Activated CD4-positive, alpha-beta T cell treated with anti-CD3 and anti-CD28 coated beads for 24 hours (primary cell): ENCODE measurements at regions not wholly inside any gene's neighbourhood (a gene's known extent, or its start where the extent isn't known, plus 50 kb on each side); places are given as distances from the start of the nearest gene placed in this dataset.
"Not testable (repeated sequence)": the region's sequence is repeated elsewhere in the genome, so short reads cannot be mapped to it uniquely, and the experiment has no call there.

Experiments
- DNase-seq, 2 donors: peaks; one replicate each; pipeline ENCODE4 v3.0.0-alpha.2; 2020; ENCODE audit warnings: low read depth in 2 of 2

GRCh38 chr13:33550885-33551284 lies 265.3 kb upstream of the STARD13 start:
- DNase-seq = no peak

GRCh38 chr13:33554919-33555791 lies 262.8 kb upstream of the RFC3 start:
- no peak for DNase-seq

DNA sequence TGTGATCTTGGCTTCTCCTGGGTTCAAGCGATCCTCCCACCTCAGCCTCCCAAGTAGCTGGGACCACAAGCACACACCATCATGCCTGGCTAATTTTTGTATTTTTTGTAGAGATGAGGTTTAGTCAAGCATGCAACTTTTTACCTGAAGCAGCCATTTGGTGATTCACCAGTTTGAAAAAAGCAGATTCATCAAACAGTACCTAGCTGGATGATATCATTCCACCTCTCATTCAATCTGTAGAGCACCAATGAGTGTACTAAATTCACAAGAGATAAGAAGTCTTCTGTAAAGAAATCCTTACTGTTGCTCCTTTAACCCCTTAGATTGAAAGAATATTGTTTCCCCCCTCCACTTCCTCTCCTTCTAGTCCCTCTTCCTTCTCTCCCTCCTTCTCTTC lies 261.1 kb upstream of the RFC3 start:
- DNase-seq = no peak

GRCh38 chr13:33560726-33561125 lies 257.2 kb upstream of the RFC3 start:
- no peak for DNase-seq

- no peak for DNase-seq
These were observed 256.3 kb upstream of the RFC3 start for GRCh38 chr13:33561627-33562026.

GRCh38 chr13:33571618-33572017 lies 246.3 kb upstream of the RFC3 start:
- no peak for DNase-seq

- DNase-seq = not testable (repeated sequence)
These were observed 245.6 kb upstream of the RFC3 start for GRCh38 chr13:33572322-33572721.

- no peak for DNase-seq
These were observed 242.6 kb upstream of the RFC3 start for GRCh38 chr13:33575378-33575777.

DNA sequence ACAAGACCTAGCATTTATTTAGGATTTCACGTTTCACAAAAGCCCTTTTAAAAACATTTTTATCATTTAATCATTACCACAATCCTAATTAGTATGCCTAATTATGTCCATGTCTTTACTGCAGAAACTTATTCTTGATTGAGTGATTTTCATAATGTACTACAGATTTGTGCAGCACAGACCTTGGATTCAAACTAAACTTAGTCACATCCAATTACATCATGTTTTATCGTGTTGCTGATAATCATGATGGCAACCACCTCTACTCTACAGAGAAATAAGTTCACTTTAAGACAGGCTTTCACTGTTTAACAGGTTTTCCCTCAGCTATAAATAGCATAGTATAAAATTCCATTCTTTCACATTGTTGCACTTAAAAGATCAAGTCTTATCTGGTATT lies 240.9 kb upstream of the RFC3 start:
- DNase-seq = no peak

DNA sequence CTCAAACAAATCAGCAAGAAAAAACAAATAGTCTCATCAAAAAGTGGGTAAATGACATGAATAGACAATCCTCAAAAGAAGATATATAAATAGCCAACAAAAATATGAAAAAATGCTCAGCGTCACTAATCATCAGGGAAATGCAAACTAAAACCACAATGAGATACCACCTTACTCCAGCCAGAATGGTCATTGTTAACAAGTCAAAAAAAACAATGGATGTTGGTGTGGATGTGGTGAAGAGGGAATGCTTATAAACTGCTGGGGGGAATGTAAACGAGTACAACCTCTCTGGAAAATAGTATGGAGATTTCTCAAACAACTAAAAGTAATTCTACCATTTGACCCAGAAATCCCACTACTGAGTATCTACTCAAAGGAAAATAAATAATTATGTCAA lies 239.2 kb upstream of the RFC3 start:
- no peak for DNase-seq

DNA sequence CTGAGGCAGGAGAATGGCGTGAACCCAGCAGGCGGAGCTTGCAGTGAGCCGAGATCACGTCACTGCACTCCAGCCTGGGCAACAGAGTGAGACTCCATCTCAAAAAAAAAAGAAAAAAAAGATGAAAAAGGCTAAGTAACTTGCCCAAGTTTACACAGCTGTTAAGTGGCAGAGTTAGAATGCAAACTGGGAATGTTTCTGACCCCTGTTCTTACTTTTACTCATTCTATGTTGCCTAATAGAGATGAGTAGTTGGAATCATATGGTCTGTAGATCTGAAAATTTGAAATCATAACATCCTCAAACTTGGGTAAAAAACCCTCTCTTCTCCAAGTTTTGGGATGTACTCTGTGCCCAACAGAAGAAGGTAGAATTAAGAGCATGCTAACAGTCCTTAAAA lies 235.8 kb upstream of the RFC3 start:
- DNase-seq = no peak

GRCh38 chr13:33583398-33583797 lies 234.6 kb upstream of the RFC3 start:
- DNase-seq = no peak

- DNase-seq = no peak
These were observed 227.0 kb upstream of the RFC3 start for GRCh38 chr13:33590936-33591335.

GRCh38 chr13:33606692-33607091 lies 211.3 kb upstream of the RFC3 start:
- no peak for DNase-seq

DNA sequence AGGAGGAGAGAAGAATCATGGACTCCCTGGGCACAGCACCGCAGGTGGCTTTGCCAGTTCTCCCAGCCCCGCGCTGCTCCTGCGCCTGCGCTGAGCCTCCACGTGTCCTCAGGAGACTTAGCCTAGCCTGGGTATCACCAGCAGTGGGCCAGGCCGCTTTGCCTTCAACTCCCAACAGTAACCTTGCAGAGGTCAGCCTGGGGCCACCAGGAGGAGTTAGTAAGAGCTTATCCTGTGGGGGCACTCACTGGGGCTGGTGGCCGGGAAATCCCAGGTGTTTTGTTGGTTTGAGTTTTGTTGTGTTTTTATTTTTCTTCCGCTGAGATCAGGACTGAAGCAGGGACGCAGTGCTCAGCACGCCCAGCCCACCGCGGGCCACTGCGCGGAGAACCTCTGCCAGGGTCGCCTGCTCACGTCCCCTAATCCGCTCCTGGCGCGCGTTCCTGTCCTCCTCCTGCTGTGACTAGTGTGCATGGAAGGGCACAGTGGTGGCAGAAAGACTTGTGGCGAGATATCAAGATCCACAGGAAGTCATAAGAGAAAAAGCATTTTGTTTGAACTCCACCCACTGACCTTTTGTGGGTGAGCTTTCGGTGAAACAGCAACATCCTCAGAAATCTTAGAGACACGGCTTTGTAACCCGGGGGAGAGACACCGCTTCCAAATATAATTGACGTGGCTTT lies 207.4 kb upstream of the RFC3 start:
- peak; percentile 27 to 41 for DNase-seq

- DNase-seq = no peak
These were observed 206.7 kb upstream of the RFC3 start for GRCh38 chr13:33611121-33611805.

DNA sequence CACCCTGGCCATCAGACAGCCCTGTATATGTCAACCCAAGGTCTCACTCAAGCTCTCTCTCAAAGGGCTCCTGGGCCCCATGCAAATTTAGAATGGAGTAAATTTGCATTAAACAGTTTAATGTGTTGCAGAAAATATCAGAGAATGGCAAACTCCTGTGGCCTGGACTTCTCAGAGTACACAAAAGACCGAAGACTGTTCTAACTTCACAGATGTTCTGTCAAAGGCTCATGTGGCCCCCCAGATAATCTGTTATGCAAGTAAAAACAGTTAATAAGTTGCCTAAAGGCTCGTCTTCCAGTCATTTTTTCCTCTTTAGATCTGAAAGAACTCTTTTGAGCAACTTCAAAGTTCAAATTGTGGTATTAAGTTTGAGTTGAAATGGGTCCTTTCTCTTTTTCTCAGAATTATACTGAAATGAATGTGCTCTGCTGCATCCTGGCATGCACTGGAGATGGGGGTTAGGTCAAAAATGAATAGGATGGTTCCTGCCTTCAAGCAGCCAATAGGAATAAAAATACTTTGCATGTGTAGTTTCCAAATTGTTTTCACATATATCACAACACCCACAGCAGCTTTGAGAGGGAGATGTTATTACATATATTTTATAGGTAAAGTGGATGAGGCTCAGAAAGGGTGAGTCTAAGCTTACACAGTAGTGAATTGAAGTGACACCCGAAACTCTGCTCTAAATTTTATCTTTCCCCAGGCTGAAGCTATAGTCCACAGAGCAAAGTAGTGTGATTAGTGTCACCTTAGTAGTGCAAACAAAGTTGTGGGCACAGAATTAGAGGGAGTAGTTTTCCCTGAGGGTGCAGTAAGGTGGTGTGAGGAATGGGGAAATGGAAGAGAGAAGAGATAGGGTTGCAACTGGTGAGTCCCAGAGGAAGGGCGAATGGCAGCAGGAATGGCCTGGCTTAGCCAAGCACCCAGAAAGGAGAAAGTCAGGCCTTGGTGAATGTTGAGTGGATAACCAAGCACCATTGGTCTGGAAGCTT lies 205.0 kb upstream of the RFC3 start:
- no peak for DNase-seq

DNA sequence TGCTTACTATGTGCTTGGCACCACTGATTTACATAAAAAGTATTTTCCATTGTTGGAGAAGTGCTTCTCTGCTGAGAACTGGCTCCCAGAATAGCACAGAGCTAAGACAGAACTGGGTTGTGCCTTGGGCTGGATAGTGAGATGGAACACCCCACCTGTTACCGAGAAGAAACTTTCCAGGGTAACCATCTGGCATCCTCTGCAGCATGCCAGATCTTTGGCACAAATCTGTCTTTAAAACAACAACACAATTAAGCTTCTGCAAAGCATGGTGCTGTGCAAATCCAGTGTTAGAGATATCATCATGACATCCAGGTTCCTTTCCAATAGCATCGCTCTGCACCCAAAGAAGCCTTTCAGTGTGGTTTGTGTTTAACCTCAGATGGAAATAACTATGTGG lies 202.5 kb upstream of the RFC3 start:
- no peak for DNase-seq

DNA sequence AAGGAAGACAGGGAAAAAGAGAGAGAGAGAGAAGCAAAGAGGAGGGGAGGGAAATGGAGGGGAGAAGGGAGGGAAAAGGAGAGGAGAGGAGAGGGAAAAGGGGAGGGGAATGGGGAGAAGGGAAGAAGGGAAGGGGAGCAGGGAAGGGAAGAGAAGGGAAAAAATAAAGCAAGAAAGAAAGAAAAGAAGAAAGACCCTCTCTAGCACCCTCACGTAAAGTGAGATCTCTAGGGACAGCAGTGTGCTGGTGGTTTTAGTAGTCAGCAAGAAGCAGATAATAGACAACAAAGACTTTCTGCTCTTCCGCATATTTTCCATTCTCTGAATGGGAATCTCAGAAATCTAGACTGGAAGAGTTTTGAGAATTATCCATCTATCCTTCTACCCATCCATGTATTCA lies 201.8 kb upstream of the RFC3 start:
- DNase-seq = no peak

GRCh38 chr13:33617055-33617454 lies 200.9 kb upstream of the RFC3 start:
- DNase-seq = no peak

GRCh38 chr13:33624253-33624652 lies 193.7 kb upstream of the RFC3 start:
- no peak for DNase-seq
